ENCODE measurements at regions not wholly inside any gene's neighbourhood (a gene's known extent, or its start where the extent isn't known, plus 50 kb on each side); places are given as distances from the start of the nearest gene placed in this dataset.

GRCh38 chr4:170193496-170193895 is 103.7 kb upstream of the AADAT start:
- TF ChIP-seq CTCF (optimal IDR thresholded peaks at IDR 0.05 in 1 of 3, IDR thresholded peaks at IDR 0.05 in 1 of 3, conservative IDR thresholded peaks at IDR 0.05 in 1 of 3; ENCODE audit: extremely low read depth in 1 of 3, insufficient read depth in 2 of 3, low read length in 3 of 3) (no peak), EZH2 (IDR thresholded peaks at IDR 0.05; ENCODE audit: low read length) (no peak)
